ENCODE measurements at regions not wholly inside any gene's neighbourhood (a gene's known extent, or its start where the extent isn't known, plus 50 kb on each side); places are given as distances from the start of the nearest gene placed in this dataset.

DNA sequence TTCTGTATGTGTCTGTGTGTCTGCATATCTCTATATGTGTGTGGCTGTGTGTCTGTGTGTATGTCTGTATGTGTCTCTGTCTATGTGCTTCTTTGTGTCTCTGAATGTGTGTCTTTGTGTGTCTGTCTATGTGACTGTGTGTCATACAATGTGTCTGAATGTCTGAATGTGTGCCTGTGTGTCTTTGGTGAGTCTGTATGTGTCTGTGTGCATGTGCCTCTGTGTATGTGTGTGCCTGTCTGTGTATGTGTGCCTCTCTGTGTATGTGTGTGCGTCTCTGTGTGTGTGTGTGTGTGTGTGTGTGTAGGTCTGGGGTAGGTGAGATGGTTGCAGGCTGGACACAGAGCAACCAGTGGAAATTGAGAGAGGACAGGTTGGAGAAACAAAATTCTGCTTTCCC lies 435.3 kb downstream of the ARHGEF28 start:
- TF ChIP-seq POLR2A (IDR thresholded peaks at IDR 0.05) = no peak
- TF ChIP-seq, protein P1, sequence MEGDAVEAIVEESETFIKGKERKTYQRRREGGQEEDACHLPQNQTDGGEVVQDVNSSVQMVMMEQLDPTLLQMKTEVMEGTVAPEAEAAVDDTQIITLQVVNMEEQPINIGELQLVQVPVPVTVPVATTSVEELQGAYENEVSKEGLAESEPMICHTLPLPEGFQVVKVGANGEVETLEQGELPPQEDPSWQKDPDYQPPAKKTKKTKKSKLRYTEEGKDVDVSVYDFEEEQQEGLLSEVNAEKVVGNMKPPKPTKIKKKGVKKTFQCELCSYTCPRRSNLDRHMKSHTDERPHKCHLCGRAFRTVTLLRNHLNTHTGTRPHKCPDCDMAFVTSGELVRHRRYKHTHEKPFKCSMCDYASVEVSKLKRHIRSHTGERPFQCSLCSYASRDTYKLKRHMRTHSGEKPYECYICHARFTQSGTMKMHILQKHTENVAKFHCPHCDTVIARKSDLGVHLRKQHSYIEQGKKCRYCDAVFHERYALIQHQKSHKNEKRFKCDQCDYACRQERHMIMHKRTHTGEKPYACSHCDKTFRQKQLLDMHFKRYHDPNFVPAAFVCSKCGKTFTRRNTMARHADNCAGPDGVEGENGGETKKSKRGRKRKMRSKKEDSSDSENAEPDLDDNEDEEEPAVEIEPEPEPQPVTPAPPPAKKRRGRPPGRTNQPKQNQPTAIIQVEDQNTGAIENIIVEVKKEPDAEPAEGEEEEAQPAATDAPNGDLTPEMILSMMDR (IDR thresholded peaks at IDR 0.05) = no peak

Data from testis (tissue), 2 donors.